GM12891 (cell line): ENCODE measurements at regions not wholly inside any gene's neighbourhood (a gene's known extent, or its start where the extent isn't known, plus 50 kb on each side); places are given as distances from the start of the nearest gene placed in this dataset.

Experiments used
- PAX5 ChIP-seq: IDR thresholded peaks from 2 replicates; pipeline ENCODE4 v1.6.1; 2011; ENCODE audit warnings: low read length, moderate library complexity, mild to moderate bottlenecking; ENCODE audit not compliant: insufficient read depth, severe bottlenecking
- POLR2A ChIP-seq: IDR thresholded peaks from 2 replicates; pipeline ENCODE4 v1.6.1; 2011; ENCODE audit warnings: low read depth, low read length, control low read depth
- POLR2AphosphoS5 ChIP-seq: IDR thresholded peaks from 2 replicates; pipeline ENCODE4 v1.6.1; 2011; ENCODE audit warnings: low read depth, low read length, control low read depth
- SPI1 ChIP-seq: IDR thresholded peaks from 2 replicates; pipeline ENCODE4 v1.6.1; 2011; ENCODE audit warnings: low read depth, low read length, control low read depth
- TAF1 ChIP-seq: IDR thresholded peaks from 2 replicates; pipeline ENCODE4 v1.6.1; 2011; ENCODE audit warnings: low read depth, low read length, control low read depth

GRCh38 chr5:66299463-66299862, 155.4 kb downstream of the SREK1 start:
- no peak for TF ChIP-seq POLR2A
- TF ChIP-seq POLR2AphosphoS5: no peak
- no peak for TF ChIP-seq PAX5
- TF ChIP-seq TAF1: no peak
- no peak for TF ChIP-seq SPI1
